H9 (cell line): ENCODE measurements at regions not wholly inside any gene's neighbourhood (a gene's known extent, or its start where the extent isn't known, plus 50 kb on each side); places are given as distances from the start of the nearest gene placed in this dataset.

ENCODE experiments used
- DNase-seq: peaks from one replicate; pipeline ENCODE4 v3.0.0-alpha.2; 2017
- H2AFZ ChIP-seq: one replicate; pipeline ENCODE4 v1.6.1; 2013; ENCODE audit warnings: mild to moderate bottlenecking, low read length, control low read depth, moderate library complexity
- H2AK5ac ChIP-seq: 2 replicates; pipeline ENCODE4 v1.6.1; 2013; ENCODE audit warnings: low read length, control low read depth, mixed read lengths; ENCODE audit not compliant: insufficient read length
- H2BK120ac ChIP-seq: one replicate; pipeline ENCODE4 v1.6.1; 2013; ENCODE audit warnings: low read depth, mild to moderate bottlenecking, low read length, control low read depth, inconsistent platforms; ENCODE audit not compliant: poor library complexity, severe bottlenecking
- H2BK12ac ChIP-seq: 2 replicates; pipeline ENCODE4 v1.6.1; 2013; ENCODE audit warnings: low read length, control low read depth, mixed read lengths, low read depth; ENCODE audit not compliant: insufficient read length
- H2BK15ac ChIP-seq: 2 replicates; pipeline ENCODE4 v1.6.1; 2013; ENCODE audit warnings: low read depth, low read length, control low read depth
- H2BK20ac ChIP-seq: one replicate; pipeline ENCODE4 v1.6.1; 2013; ENCODE audit warnings: low read depth, mild to moderate bottlenecking, low read length, control low read depth, inconsistent platforms; ENCODE audit not compliant: poor library complexity, severe bottlenecking
- H2BK5ac ChIP-seq: 2 replicates; pipeline ENCODE4 v1.6.1; 2013; ENCODE audit warnings: low read length, control low read depth, mixed read lengths; ENCODE audit not compliant: insufficient read length
- H3K14ac ChIP-seq: 2 replicates; pipeline ENCODE4 v1.6.1; 2013; ENCODE audit warnings: low read length, control low read depth; ENCODE audit not compliant: insufficient read depth
- H3K18ac ChIP-seq: 2 replicates; pipeline ENCODE4 v1.6.1; 2013; ENCODE audit warnings: low read depth, mild to moderate bottlenecking, mixed read lengths, low read length, control low read depth; ENCODE audit not compliant: insufficient read length
- H3K23ac ChIP-seq: 2 replicates; pipeline ENCODE4 v1.6.1; 2013; ENCODE audit warnings: low read length, control low read depth, mixed read lengths, low read depth; ENCODE audit not compliant: insufficient read length
- H3K23me2 ChIP-seq: 2 replicates; pipeline ENCODE4 v1.6.1; 2013; ENCODE audit warnings: low read depth, mild to moderate bottlenecking, mixed read lengths, low read length, control low read depth; ENCODE audit not compliant: insufficient read length, poor library complexity, severe bottlenecking
- H3K27ac ChIP-seq: 2 replicates; pipeline ENCODE4 v1.5.1; 2013; ENCODE audit warnings: low read length, control low read depth, mixed read lengths, low read depth; ENCODE audit not compliant: insufficient read length
- H3K27me3 ChIP-seq: 2 replicates; pipeline ENCODE4 v1.6.1; 2013; ENCODE audit warnings: low read length, control low read depth, inconsistent platforms; ENCODE audit not compliant: insufficient read depth
- H3K4ac ChIP-seq: 2 replicates; pipeline ENCODE4 v1.6.1; 2013; ENCODE audit warnings: low read depth, mild to moderate bottlenecking, control low read depth, inconsistent platforms, low read length, moderate library complexity
- H3K4me1 ChIP-seq: 2 replicates; pipeline ENCODE4 v1.6.1; 2013; ENCODE audit warnings: low read length, control low read depth, inconsistent platforms; ENCODE audit not compliant: insufficient read depth
- H3K4me2 ChIP-seq: 2 replicates; pipeline ENCODE4 v1.6.1; 2013; ENCODE audit warnings: low read length, control low read depth, mixed read lengths; ENCODE audit not compliant: insufficient read length, insufficient read depth
- H3K56ac ChIP-seq: 2 replicates; pipeline ENCODE4 v1.6.1; 2013; ENCODE audit warnings: low read depth, mild to moderate bottlenecking, mixed read lengths, low read length, control low read depth; ENCODE audit not compliant: insufficient read length
- H3K79me1 ChIP-seq: 2 replicates; pipeline ENCODE4 v1.6.1; 2013; ENCODE audit warnings: low read depth, mild to moderate bottlenecking, moderate library complexity, low read length, control low read depth, inconsistent platforms; ENCODE audit not compliant: insufficient read depth, poor library complexity, severe bottlenecking
- H3K79me2 ChIP-seq: 2 replicates; pipeline ENCODE4 v1.6.1; 2013; ENCODE audit warnings: low read length, control low read depth, inconsistent platforms; ENCODE audit not compliant: insufficient read depth
- H3K9ac ChIP-seq: 2 replicates; pipeline ENCODE4 v1.6.1; 2013; ENCODE audit warnings: low read length, control low read depth, mixed read lengths; ENCODE audit not compliant: insufficient read length; ENCODE audit errors: extremely low read depth
- H3K9me3 ChIP-seq: one replicate; pipeline ENCODE4 v1.6.1; 2013; ENCODE audit warnings: low read depth, low read length, inconsistent platforms; ENCODE audit not compliant: control insufficient read depth
- H3T11ph ChIP-seq: one replicate; pipeline ENCODE4 v1.6.1; 2013; ENCODE audit warnings: mild to moderate bottlenecking, low read length, control low read depth, inconsistent platforms
- H4K20me1 ChIP-seq: one replicate; pipeline ENCODE4 v1.6.1; 2013; ENCODE audit not compliant: control insufficient read depth, insufficient read length, insufficient read depth
- H4K5ac ChIP-seq: 2 replicates; pipeline ENCODE4 v1.6.1; 2013; ENCODE audit warnings: low read depth, mild to moderate bottlenecking, mixed read lengths, low read length, control low read depth; ENCODE audit not compliant: insufficient read length
- H4K8ac ChIP-seq: replicated peaks from 2 replicates; pipeline ENCODE4 v1.6.1; 2013; ENCODE audit warnings: low read length, control low read depth, mixed read lengths, low read depth; ENCODE audit not compliant: insufficient read length
- H4K91ac ChIP-seq: 2 replicates; pipeline ENCODE4 v1.6.1; 2013; ENCODE audit warnings: low read depth, mild to moderate bottlenecking, moderate library complexity, mixed read lengths, low read length, control low read depth; ENCODE audit not compliant: insufficient read length
- H3K27ac Mint-ChIP-seq, 3 experiments: 2 replicates in 2 of 3; 3 replicates in 1 of 3; pipeline ENCODE4 v1.8.0; 2020 to 2021; ENCODE audit warnings: mixed read lengths in 3 of 3, mild to moderate bottlenecking in 1 of 3, moderate library complexity in 1 of 3
- H3K27me3 Mint-ChIP-seq: 2 replicates; pipeline ENCODE4 v1.8.0; 2021; ENCODE audit warnings: low read depth, mild to moderate bottlenecking, moderate library complexity, mixed read lengths
- H3K36me3 Mint-ChIP-seq, 3 experiments: 2 replicates in 2 of 3; 3 replicates in 1 of 3; pipeline ENCODE4 v1.8.0; 2020 to 2021; ENCODE audit warnings: low read depth in 3 of 3, mixed read lengths in 3 of 3; ENCODE audit not compliant: insufficient read depth in 1 of 3
- H3K4me1 Mint-ChIP-seq, 2 experiments: 2 replicates each; pipeline ENCODE4 v1.8.0; 2020; ENCODE audit warnings: mixed read lengths in 2 of 2
- H3K4me3 Mint-ChIP-seq, 2 experiments: 2 replicates in 1 of 2; 3 replicates in 1 of 2; pipeline ENCODE4 v1.8.0; 2020 to 2021; ENCODE audit warnings: mild to moderate bottlenecking in 2 of 2, mixed read lengths in 2 of 2, moderate library complexity in 1 of 2
- H3K9me3 Mint-ChIP-seq, 2 experiments: 2 replicates in 1 of 2; 3 replicates in 1 of 2; pipeline ENCODE4 v1.8.0; 2020; ENCODE audit warnings: mild to moderate bottlenecking in 2 of 2, mixed read lengths in 2 of 2, moderate library complexity in 1 of 2
- CTCF ChIP-seq: fragments of 200-600 bp; sonication (generic); conservative IDR thresholded peaks from 3 replicates; pipeline ENCODE4 v1.8.0; 2021; ENCODE audit warnings: antibody characterized with exemption, mild to moderate bottlenecking
- WGBS: extraction: QIAGEN DNeasy Blood & Tissue Kit; methylation state at CpG from one replicate; pipeline ENCODE4 v1.1.7; 2013; ENCODE audit warnings: missing lambda C conversion rate, low lambda C conversion rate, mixed read lengths; ENCODE audit not compliant: insufficient read length; ENCODE audit errors: extremely low coverage; 5-methylcytosine and 5-hydroxymethylcytosine counted together

DNA sequence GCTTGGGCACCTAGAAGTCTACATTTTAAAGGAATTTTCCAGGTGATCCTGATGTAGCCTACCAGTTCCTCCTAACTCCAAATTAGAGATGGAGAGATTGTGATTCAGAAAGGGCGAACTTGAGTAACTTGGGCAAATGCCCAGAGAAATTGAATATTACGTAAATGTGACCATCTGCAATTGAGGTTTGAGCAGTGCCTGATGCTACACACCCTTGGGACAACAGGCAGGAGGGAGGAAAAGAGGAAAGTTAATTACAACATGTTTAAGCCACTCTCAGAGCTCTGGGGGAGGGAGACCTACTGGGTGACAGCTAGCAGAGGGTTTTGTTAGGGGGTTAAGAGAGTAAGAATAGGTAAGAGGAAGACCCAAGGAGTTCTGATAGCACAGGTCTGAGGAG is 208.9 kb downstream of the LPIN1 start:
- no peak overlapping the region for H2BK120ac ChIP-seq
- H3K23me2 ChIP-seq, result no peaks in the 10 kb centered on the region
- H4K5ac ChIP-seq, result no peak overlapping the region
- no peaks in the 10 kb centered on the region for H3K4me1 ChIP-seq
- H2BK5ac ChIP-seq, result no peak overlapping the region
- no peak overlapping the region for H4K91ac ChIP-seq
- H4K20me1 ChIP-seq, result no peaks in the 10 kb centered on the region
- H3K23ac ChIP-seq, result no peak overlapping the region
- H3K27ac ChIP-seq, result no peak overlapping the region
- no peak overlapping the region for H3K4ac ChIP-seq
- no peak overlapping the region for H3K4me2 ChIP-seq
- no peak overlapping the region for H2BK15ac ChIP-seq
- H3K9ac ChIP-seq, result no peak overlapping the region
- H3K79me1 ChIP-seq, result no peaks in the 10 kb centered on the region
- no peak for DNase-seq
- H2AFZ ChIP-seq, result no peak overlapping the region
- no peak overlapping the region for H3K14ac ChIP-seq
- H3K18ac ChIP-seq, result no peak overlapping the region
- TF ChIP-seq CTCF, result no peak
- H3K27me3 ChIP-seq, result no peaks in the 10 kb centered on the region
- no peak overlapping the region for H2AK5ac ChIP-seq
- H3K36me3 Mint-ChIP-seq, result no peaks in the 10 kb centered on the region
- H3K9me3 Mint-ChIP-seq, result no peaks in the 10 kb centered on the region
- H3K4me1 Mint-ChIP-seq, result no peaks in the 10 kb centered on the region
- peaks cover 2% of the 10 kb centered on the region; the same call in 1 of the 2 replicates for H3K27me3 Mint-ChIP-seq
- no peak overlapping the region for H2BK12ac ChIP-seq
- H3K79me2 ChIP-seq, result no peaks in the 10 kb centered on the region
- H2BK20ac ChIP-seq, result no peak overlapping the region
- H4K8ac ChIP-seq, result no peak overlapping the region
- H3K27ac Mint-ChIP-seq, result no peak overlapping the region
- no peak overlapping the region for H3K4me3 Mint-ChIP-seq
- H3K9me3 ChIP-seq, result no peaks in the 10 kb centered on the region
- no peak overlapping the region for H3K56ac ChIP-seq
- WGBS, result no CpG with 5 or more reads among the region's 2 CpGs
- H3T11ph ChIP-seq, result no peak overlapping the region
